ENCODE measurements at regions not wholly inside any gene's neighbourhood (a gene's known extent, or its start where the extent isn't known, plus 50 kb on each side); places are given as distances from the start of the nearest gene placed in this dataset.

DNA sequence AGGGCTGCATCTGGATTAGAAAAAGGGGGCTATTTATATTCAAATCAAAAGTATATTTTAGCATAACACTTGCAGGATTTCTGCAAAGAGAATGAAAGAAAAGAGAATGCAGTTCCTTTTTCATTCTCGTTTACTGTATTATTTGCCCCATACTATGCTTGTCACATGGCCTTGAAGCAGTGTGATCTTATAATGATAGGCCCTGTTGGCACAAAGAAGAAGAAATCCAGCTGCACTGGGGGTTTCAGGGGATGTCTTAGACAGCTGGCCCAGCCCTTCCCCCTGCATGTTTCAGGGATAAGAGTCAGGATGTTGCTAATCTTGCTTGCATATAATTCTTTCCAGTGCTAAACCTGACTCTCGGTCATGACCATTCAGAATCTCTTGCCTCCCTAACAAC, 369.5 kb downstream of the SEC16B start:
- DNase-seq (ENCODE audit: low read depth), result no peak
- no peak overlapping the region for H3K4me3 ChIP-seq (ENCODE audit: low read length)
- TF ChIP-seq, protein P1, sequence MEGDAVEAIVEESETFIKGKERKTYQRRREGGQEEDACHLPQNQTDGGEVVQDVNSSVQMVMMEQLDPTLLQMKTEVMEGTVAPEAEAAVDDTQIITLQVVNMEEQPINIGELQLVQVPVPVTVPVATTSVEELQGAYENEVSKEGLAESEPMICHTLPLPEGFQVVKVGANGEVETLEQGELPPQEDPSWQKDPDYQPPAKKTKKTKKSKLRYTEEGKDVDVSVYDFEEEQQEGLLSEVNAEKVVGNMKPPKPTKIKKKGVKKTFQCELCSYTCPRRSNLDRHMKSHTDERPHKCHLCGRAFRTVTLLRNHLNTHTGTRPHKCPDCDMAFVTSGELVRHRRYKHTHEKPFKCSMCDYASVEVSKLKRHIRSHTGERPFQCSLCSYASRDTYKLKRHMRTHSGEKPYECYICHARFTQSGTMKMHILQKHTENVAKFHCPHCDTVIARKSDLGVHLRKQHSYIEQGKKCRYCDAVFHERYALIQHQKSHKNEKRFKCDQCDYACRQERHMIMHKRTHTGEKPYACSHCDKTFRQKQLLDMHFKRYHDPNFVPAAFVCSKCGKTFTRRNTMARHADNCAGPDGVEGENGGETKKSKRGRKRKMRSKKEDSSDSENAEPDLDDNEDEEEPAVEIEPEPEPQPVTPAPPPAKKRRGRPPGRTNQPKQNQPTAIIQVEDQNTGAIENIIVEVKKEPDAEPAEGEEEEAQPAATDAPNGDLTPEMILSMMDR (conservative IDR thresholded peaks at IDR 0.05; ENCODE audit: low read length), result no peak

DNA sequence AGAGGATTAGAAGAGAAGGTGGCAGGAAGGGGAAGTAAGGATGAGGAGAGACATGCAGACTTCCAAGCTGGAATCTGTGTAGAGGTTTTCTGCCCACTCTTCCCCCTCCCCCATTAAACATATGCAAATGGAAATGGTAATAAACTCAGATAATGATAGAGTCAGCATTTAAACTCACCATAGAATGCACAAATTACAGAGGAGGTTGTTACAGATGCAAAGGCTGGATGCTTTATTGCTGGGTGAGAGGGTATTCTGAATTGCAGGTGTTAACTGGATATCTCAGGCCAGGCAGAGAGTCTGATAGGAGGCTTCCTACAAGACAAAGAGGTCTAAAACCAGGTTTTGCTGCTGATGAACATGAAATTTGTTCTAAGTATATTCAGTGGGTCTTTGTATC, 372.5 kb downstream of the SEC16B start:
- DNase-seq (ENCODE audit: low read depth), result no peak
- no peak overlapping the region for H3K4me3 ChIP-seq (ENCODE audit: low read length)
- TF ChIP-seq, protein P1 (conservative IDR thresholded peaks at IDR 0.05; ENCODE audit: low read length), result no peak

DNA sequence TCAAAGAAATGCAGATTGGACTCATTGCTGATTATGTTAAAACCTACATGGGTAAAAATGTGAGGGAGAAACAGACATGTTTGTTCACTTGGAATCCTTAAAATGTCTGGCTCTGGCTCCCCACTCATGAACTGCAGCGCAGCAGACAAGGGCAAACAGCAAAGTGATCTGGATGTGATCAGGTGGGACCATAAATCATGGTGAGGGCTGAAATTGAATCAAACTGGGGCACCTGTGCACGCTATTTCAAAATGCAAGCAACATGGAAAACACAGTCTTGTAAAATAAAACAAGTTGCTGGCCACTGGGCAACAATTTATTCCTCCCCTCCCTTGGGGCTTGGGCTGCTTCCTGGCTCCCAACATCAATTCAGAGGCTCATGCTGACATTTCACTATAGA, 373.4 kb downstream of the SEC16B start:
- TF ChIP-seq, protein P1 (conservative IDR thresholded peaks at IDR 0.05; ENCODE audit: low read length), result no peak
- no peak overlapping the region for H3K4me3 ChIP-seq (ENCODE audit: low read length)
- DNase-seq (ENCODE audit: low read depth), result no peak

DNA sequence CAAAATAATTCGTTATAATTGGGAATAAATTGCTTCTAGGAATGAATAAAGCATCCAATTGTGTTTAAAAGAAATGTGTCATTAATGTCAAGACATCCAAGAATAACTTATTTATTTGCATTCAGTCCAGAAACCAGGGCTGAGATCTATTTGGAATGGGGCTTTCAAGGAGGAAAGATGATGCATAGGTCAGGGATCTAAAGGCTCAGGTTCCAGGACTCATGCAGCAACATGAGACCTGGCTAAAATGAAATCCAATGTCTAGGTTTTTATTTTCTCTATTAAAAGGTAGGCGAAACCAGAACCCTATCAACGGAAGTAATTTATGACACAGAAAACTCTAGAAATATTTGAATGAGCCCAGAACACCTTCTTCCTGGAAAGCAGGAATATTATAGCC, 376.8 kb downstream of the SEC16B start:
- TF ChIP-seq, protein P1 (conservative IDR thresholded peaks at IDR 0.05; ENCODE audit: low read length), result no peak
- H3K4me3 ChIP-seq (ENCODE audit: low read length), result no peak overlapping the region
- no peak for DNase-seq (ENCODE audit: low read depth)

DNA sequence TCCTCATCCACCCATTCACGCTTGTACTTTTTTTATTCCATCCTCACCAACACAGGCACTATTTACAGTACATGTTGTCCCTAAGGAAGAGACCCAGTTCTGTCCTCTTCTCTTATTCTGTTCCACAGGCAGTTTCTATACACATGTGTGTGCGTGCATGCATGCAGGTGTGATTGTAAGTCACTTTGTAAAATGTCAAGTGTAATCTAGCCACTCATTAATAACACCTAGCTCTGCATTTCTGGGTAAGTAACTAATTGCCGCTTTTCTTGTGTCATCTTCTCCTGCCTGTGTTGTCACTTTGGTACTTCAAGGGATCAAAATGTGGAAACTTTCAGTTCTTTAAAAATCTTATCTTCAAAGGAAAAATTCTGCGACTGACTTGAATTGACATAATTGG, 377.2 kb downstream of the SEC16B start:
- no peak for DNase-seq (ENCODE audit: low read depth)
- TF ChIP-seq, protein P1 (conservative IDR thresholded peaks at IDR 0.05; ENCODE audit: low read length), result no peak
- H3K4me3 ChIP-seq (ENCODE audit: low read length), result no peak overlapping the region

DNA sequence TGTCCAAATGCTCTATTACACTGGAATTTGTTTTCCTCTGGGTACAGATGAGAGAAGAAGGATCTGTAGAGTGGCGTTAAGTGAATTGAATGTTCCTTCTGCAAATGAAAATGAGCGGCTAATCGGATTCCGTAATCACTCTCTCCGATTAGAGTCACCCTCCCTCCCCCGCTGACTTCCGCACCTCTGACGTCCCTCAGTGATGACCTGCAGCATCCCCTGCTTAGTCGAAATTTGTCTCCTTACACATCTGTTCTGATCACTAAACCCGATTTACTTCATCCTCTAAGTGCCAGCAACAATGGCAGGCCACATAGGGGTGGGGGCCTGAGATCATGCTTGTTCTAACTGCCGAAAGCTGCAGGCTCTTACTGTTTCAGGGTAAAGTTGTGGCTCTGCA, 378.7 kb downstream of the SEC16B start:
- H3K4me3 ChIP-seq (ENCODE audit: low read length), result no peak overlapping the region
- no peak for DNase-seq (ENCODE audit: low read depth)
- TF ChIP-seq, protein P1 (conservative IDR thresholded peaks at IDR 0.05; ENCODE audit: low read length), result no peak

DNA sequence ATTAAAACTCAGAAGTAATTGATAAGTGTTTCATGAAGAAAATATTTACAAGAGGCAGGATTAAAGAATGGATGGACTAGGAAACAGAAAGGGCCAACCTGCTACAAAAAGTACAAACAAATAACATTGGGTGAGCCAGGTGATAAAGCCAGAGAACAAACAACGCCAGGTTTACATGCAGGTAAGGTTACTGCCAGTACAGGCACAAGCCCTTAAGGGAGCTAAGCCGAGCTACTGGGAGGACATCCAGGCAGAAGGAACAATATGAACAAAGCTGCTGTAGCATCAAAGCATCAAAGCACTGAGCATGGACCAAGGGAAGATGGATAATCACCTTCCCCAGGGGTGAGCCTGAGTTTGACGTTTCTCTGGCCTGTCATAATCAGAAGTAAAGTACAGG, 380.7 kb downstream of the SEC16B start:
- TF ChIP-seq, protein P1 (conservative IDR thresholded peaks at IDR 0.05; ENCODE audit: low read length), result no peak
- H3K4me3 ChIP-seq (ENCODE audit: low read length), result no peak overlapping the region
- no peak for DNase-seq (ENCODE audit: low read depth)

All from AG10803 (cell line).